DND-41 (cell line): ENCODE measurements at regions not wholly inside any gene's neighbourhood (a gene's known extent, or its start where the extent isn't known, plus 50 kb on each side); places are given as distances from the start of the nearest gene placed in this dataset.

Experiments used
- CTCF ChIP-seq: IDR thresholded peaks from 2 replicates; pipeline ENCODE4 v1.5.1; 2012; ENCODE audit warnings: borderline replicate concordance, low read length, moderate library complexity, mild to moderate bottlenecking; ENCODE audit not compliant: poor library complexity, severe bottlenecking; ENCODE audit errors: extremely low read depth
- EZH2 ChIP-seq: IDR thresholded peaks from 3 replicates; pipeline ENCODE4 v1.6.1; 2012; ENCODE audit warnings: borderline replicate concordance, low read depth, mild to moderate bottlenecking, moderate library complexity, low read length, inconsistent platforms; ENCODE audit not compliant: severe bottlenecking

GRCh38 chr6:144721232-144721631 is 436.1 kb downstream of the UTRN start:
- no peak for TF ChIP-seq CTCF
- TF ChIP-seq EZH2, result no peak
